Middle frontal gyrus (tissue), 1 donor: ENCODE measurements at regions not wholly inside any gene's neighbourhood (a gene's known extent, or its start where the extent isn't known, plus 50 kb on each side); places are given as distances from the start of the nearest gene placed in this dataset.

Source experiments
- DNase-seq: peaks from one replicate; pipeline ENCODE4 v3.0.0-alpha.2; 2015; ENCODE audit warnings: low spot score; ENCODE audit errors: extremely low spot score

DNA sequence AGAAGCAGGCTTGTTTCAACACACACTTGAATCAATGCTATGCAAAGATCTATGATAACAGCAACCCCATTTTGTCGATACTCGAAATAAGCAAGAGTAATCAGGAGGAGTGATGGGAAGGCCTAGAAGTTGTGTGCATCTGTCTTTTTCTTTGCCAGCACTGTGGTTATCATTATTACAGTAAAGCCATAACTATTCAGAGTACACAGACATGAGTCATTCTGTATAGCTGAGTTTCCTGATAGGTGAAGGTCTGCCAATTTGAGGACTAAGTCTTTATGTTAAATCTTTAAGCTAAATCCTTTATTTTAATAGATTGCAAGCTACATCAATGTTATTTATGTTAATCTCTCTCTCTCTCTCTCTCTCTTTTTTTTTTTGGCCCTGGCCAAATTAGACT is 1344.4 kb upstream of the CELF4 start:
- DNase-seq: no peak

DNA sequence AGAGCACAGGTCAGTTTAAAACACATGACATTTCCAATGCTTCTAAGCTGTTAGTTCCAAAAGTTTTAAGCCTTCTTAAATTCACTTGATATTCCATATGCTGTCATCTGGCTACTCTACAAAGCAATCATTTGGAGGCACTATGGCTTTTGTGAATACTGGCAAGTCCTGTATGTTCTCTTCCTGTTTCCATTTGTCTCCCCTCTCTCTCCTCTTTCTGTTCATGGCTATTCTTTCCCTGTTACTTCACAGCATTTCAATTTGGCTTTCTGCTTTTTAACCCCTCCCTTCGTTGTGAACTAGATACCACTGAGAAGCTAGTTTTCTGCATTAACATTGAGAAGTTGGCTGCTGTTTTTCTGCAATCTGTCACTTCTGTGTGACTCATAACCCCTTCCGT is 1337.2 kb upstream of the CELF4 start:
- no peak for DNase-seq

DNA sequence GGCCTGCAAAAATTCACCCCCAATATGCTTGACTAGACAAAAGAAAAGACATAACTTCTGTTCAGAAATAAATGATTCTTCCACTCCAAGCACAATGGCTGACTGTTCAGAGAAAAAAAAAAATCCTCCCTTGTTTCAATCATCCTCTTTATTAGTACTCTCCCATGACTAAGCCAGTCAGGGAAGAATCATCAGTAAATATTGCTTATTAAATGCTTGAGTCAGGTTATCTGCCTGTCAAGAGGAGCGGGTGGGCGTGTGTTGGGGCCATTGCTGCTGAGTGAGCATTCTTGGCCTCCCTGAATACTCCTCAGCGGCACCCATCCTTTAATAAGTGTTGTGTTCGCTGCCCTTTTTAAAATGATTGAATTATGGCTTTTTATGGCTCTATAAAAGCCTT is 1334.8 kb upstream of the CELF4 start:
- no peak for DNase-seq

DNA sequence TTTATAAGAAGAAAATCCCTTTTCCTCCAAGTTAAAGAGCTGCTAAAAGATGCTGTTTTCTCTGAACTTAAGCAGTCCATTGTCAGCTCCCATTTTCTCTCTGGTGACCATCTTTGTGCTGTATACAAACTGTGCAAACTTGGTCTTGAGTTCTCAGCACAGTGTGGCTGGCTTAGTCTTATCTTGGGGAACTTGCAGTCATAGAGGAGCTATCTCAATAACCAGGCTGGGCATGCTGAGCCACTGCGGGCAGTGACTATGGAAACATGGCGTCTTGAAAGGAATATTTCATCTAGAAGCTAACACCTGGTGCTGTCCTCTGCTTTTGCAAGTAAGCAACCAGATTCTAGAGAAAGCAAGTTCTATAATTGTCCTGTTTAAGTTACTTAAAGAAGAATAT is 1334.4 kb upstream of the CELF4 start:
- no peak for DNase-seq

DNA sequence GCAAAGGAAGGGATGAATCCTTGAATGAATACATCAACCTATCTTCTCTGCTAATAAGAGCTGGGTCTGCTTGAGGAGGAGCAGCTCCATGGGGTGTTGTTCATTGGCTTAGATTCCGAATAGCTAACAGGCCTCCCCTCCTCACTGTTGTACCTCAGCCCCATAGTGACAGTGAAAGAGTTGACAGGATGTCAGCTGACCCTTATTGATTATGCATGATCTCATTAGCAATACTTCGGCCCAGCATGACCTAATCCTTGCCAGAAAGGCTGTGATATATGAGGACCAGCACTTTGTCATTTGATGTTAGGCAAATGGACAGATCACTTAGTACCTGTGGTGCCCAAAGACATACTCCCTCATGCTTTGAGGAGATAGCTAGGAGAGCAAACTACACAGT is 1333.7 kb upstream of the CELF4 start:
- DNase-seq: no peak

GRCh38 chr18:38898167-38898566 is 1332.6 kb upstream of the CELF4 start:
- no peak for DNase-seq

- no peak for DNase-seq
Observed at GRCh38 chr18:38895560-38895959, 1330.0 kb upstream of the CELF4 start.

DNA sequence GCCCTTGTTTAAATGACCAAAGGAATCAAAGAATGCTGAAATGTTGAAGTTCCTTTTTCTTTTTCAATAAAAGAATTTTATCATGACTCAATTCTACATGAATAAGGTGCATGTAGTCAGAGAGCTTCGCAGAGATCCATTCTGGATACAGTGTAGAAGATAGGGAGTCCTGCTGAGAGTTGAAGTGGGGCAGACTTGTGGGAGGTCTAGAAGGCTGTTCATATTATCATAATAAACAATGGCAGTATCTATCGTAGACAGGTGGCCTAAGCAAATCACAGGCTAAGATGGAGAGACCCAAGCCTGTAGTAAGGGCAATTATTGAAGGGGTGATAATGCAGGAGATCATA is 1322.0 kb upstream of the CELF4 start:
- DNase-seq: no peak

- no peak for DNase-seq
Observed at GRCh38 chr18:38886861-38887670, 1321.5 kb upstream of the CELF4 start.

GRCh38 chr18:38886235-38886634 is 1320.6 kb upstream of the CELF4 start:
- no peak for DNase-seq

- DNase-seq: no peak
Observed at GRCh38 chr18:38884050-38884449, 1318.5 kb upstream of the CELF4 start.

DNA sequence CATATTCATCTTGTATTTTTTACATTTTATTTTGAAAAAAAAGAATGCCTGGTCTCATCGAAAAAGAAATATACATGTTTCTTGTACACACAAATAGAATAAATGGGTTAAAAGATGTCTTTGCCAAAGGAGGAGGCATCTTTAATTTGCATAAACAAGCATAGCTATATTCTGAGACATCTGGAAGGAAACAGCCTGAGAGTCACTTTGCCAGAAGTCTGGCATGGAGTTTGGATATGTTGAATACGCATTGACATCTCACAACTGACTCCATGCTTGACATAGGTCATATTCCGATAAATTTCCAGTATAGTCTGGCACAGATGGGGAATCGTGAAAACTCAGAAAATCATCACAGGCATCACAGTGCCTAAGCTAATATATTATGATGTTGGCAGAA is 1317.5 kb upstream of the CELF4 start:
- no peak for DNase-seq

- DNase-seq: no peak
Observed at GRCh38 chr18:38879871-38880270, 1314.3 kb upstream of the CELF4 start.

- DNase-seq: no peak
Observed at GRCh38 chr18:38872342-38872741, 1306.7 kb upstream of the CELF4 start.

DNA sequence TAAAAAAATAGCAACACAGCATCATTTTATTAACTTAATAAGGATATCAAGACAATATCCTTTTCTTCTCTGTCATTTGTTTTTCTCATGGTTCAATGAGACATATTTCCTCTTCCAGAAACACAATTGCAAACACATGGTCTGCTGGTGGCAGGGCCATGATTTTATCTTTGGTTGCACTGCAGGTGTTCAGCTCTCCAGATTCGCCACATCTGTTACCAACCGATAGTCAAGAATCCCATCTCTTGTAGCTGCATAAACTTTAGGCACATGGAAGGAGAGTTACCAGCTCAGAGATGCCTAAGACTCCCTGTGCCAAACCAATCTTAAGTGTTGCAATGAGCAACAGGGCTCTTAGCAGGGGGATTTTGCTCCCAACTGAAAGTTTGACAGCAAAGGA is 1303.2 kb upstream of the CELF4 start:
- no peak for DNase-seq

GRCh38 chr18:38867680-38868079 is 1302.1 kb upstream of the CELF4 start:
- DNase-seq: no peak

GRCh38 chr18:38851526-38851925 is 1285.9 kb upstream of the CELF4 start:
- DNase-seq: no peak

GRCh38 chr18:38847326-38847725 is 1281.7 kb upstream of the CELF4 start:
- no peak for DNase-seq

DNA sequence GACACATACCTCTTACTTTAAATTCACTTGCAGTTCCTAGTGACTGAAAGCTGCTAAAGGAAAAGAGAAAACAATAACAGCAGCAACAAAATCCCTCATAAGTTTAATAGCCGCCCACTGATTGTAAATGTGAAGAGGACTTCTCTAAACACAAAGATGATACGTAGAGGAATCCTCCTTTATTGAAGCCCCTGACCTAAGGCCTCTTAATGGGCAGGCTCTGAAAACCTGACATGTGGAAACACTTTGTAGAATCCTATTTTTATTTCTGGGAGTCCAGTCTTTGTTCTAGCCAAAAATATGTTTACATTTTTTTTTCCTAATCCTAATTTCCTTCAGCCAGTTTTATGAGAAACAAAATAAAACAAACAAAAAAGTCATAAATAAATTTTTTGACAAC is 1277.7 kb upstream of the CELF4 start:
- no peak for DNase-seq

- no peak for DNase-seq
Observed at GRCh38 chr18:38826247-38826646, 1260.6 kb upstream of the CELF4 start.

DNA sequence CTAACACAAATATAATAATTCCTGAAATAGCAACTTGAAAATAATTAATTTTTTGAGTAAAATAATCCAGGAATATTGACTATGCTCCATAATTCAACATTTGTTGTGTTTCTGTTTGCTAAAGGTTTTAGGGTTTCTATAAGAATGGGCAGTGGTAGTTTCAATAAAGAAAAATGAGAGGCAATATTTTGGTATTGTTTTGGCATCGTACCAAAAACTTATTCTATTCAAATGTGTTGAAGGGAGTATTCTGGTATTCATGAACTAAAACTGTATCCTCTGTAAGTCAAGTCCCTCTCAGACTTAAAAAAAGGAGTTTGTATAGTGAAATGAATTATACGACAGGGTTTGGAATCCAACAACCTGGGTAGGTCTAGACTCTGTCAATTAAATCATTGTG is 1245.6 kb upstream of the CELF4 start:
- no peak for DNase-seq

DNA sequence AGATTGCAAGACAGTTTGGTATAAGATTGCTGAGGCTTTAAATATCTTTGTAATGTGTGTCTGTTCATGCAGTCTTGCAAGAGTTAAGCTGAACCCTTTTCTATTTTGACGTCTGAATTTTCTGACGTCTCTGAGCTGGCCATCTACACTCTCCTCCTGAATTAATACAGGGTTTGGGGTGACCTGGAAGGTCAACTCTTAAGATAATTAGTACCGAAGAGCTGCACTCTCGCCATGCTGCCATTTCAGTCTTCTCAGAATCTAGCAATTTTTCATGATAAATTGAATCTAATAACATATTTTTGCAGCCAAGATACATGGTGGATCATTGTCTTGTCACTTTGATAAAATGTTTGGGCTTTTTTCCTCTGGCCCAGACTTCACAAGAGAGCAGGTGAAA is 1245.2 kb upstream of the CELF4 start:
- DNase-seq: no peak

GRCh38 chr18:38807915-38808314 is 1242.3 kb upstream of the CELF4 start:
- DNase-seq: no peak

GRCh38 chr18:38805256-38805655 is 1239.7 kb upstream of the CELF4 start:
- DNase-seq: no peak
